ENCODE measurements at regions not wholly inside any gene's neighbourhood (a gene's known extent, or its start where the extent isn't known, plus 50 kb on each side); places are given as distances from the start of the nearest gene placed in this dataset.
"Not testable (repeated sequence)": the region's sequence is repeated elsewhere in the genome, so short reads cannot be mapped to it uniquely, and the experiment has no call there.

DNA sequence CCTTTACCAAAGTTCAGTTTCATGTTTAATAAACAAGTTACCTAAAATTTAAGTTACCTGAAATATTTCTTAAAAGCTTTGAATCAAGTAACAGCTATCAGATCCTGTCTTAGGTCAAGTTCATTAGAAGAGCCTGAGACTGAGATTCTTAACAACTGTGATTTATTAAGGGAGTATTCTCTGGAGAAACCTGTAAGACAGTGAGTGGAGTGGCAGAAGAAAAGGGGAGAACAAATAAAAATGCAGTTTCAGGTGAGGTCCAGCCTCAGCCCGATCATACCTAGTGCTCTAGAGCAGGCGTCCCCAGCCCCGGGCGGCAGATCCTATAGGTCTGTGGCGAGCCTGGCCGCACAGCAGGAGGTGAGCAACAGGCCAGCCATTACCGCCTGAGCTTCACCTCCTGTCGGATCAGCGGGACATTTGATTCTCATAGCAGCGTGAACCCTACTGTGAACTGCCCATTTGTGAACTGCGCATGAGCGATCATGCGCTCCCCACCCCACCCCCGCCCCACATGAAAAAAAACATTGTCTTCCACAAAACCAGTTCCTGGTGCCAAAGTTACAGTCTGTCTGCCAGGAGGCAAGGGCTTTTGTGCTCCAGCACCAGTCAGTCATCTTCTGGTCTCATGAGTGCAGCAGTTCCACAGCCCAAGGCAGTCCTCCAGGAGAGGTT is 59.2 kb upstream of the ADGRB3 start:
- Histone ChIP-seq H3K36me3 (ENCODE audit: insufficient read depth, low read length) (no peaks in the 10 kb centered on the region), H2AFZ (ENCODE audit: low read depth, low read length) (peak overlapping the region; percentile 44), H3K4me3 (ENCODE audit: low read length) (no peak overlapping the region), H3K4me1 (ENCODE audit: insufficient read depth, low read length) (no peaks in the 10 kb centered on the region), H3K27me3 (ENCODE audit: insufficient read depth, low read length) (no peaks in the 10 kb centered on the region), H3K9me3 (ENCODE audit: low read length) (no peaks in the 10 kb centered on the region)

DNA sequence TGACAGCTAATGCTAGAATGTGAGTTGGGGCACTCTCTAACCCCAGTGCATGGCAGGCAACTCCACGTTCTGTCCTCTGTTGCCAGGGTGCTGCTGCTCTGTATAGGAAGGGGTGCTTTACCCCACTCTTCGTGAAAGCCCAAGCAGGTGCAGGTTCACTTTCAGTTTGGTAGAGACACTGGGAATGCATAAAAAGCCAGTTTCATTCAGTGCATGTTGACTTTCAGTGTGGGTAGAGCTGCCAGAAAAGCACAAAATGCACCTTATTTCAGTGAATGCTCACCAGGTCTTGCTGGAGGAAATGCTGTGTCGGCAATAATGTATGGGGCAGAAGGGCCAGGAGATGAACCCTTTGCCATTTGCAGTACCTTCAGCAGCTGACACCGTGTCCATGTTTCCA is 62.1 kb upstream of the ADGRB3 start:
- Histone ChIP-seq H3K4me1 (ENCODE audit: insufficient read depth, low read length) (no peaks in the 10 kb centered on the region), H3K27me3 (ENCODE audit: insufficient read depth, low read length) (no peaks in the 10 kb centered on the region), H3K4me3 (ENCODE audit: low read length) (no peak overlapping the region), H2AFZ (ENCODE audit: low read depth, low read length) (no peak overlapping the region), H3K9me3 (ENCODE audit: low read length) (no peaks in the 10 kb centered on the region), H3K36me3 (ENCODE audit: insufficient read depth, low read length) (no peaks in the 10 kb centered on the region)

DNA sequence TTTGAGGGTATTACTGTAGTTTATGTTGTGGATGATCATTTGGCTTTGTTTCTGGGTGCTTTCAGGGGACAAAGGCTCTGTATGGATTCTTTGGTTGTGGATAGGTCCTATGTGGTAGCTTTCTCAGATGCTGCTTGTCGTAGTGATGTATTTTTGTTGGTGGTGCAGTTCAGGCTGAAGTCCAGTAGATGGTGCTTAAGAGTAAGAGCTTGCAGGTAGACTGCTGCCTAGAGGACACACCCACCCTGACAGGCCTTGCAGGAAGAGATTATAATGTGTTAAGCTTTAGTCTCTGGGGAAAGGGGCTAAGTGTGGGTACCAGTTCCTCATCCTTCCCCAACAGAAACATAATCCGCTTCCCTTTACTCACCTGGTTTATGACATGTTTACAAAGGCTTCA is 62.6 kb upstream of the ADGRB3 start:
- Histone ChIP-seq H3K4me1 (ENCODE audit: insufficient read depth, low read length) (no peaks in the 10 kb centered on the region), H3K4me3 (ENCODE audit: low read length) (no peak overlapping the region), H3K9me3 (ENCODE audit: low read length) (no peaks in the 10 kb centered on the region), H3K27me3 (ENCODE audit: insufficient read depth, low read length) (no peaks in the 10 kb centered on the region), H2AFZ (ENCODE audit: low read depth, low read length) (no peak overlapping the region), H3K36me3 (ENCODE audit: insufficient read depth, low read length) (no peaks in the 10 kb centered on the region)

DNA sequence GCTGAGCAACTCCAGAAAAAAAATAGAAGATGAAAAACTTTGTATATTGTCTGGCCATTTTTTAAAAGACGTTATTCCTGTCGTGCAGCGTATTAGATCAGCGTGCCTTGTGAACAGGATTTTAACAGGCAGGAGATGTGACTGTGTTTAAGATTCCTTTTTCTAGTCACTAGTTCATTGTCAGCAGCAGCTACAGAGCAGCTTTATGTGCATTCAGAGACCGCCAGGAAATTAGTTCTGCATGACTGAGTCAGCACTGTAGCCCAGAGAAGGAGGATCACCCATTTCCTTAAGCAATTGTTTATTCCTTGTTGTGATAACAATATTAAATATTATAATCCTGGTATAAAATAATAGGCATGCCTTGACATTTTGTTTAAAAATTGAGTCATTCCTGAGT is 75.4 kb upstream of the ADGRB3 start:
- Histone ChIP-seq H3K4me3 (ENCODE audit: low read length) (peak overlapping the region; percentile 35), H3K36me3 (ENCODE audit: insufficient read depth, low read length) (no peaks in the 10 kb centered on the region), H2AFZ (ENCODE audit: low read depth, low read length) (peak overlapping the region; percentile 76), H3K4me1 (ENCODE audit: insufficient read depth, low read length) (peaks cover 15% of the 10 kb centered on the region), H3K9me3 (ENCODE audit: low read length) (no peaks in the 10 kb centered on the region), H3K27me3 (ENCODE audit: insufficient read depth, low read length) (no peaks in the 10 kb centered on the region)

DNA sequence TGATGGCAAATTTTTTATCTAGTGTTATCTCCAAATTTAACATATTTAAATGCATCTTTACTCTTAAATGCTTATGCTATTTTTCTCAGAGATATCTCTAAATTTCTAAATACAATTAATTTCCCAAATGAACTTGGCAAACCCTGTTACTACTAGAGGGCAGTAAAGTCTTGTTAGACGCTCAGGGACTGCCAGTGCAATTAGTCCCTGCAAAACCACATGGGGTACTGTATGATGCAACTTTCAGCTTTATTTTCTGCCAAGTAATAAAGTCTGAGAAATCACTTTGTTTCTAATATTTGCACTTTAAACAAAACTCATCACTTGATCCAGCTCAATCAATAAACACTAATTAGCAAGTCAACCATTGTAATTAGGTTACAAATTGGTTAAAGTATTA is 76.0 kb upstream of the ADGRB3 start:
- Histone ChIP-seq H3K36me3 (ENCODE audit: insufficient read depth, low read length) (no peaks in the 10 kb centered on the region), H3K9me3 (ENCODE audit: low read length) (no peaks in the 10 kb centered on the region), H3K27me3 (ENCODE audit: insufficient read depth, low read length) (no peaks in the 10 kb centered on the region), H3K4me3 (ENCODE audit: low read length) (peak overlapping the region; percentile 35), H3K4me1 (ENCODE audit: insufficient read depth, low read length) (peaks cover 15% of the 10 kb centered on the region), H2AFZ (ENCODE audit: low read depth, low read length) (peak overlapping the region; percentile 68)

DNA sequence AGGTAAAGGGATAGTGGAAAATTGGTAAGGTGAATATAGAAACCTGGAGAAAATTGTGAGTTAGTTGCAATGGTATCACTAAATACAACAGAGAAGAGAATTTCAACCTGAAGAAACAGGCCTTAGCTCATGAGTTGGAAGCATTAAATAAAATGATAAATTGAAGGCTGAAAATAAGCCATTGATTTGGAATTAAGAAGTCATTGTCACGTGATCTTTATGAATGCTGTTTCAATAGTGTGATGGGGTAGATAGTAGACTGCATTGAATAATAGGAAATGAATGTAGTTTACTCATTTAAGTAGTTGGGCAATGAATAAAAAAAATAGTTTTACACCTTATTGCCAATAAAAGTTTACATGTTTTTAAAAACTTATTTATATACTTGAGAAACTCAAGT is 88.5 kb upstream of the ADGRB3 start:
- Histone ChIP-seq H3K4me1 (ENCODE audit: insufficient read depth, low read length) (no peaks in the 10 kb centered on the region), H3K27me3 (ENCODE audit: insufficient read depth, low read length) (no peaks in the 10 kb centered on the region), H3K36me3 (ENCODE audit: insufficient read depth, low read length) (no peaks in the 10 kb centered on the region), H3K9me3 (ENCODE audit: low read length) (peaks cover 2% of the 10 kb centered on the region), H3K4me3 (ENCODE audit: low read length) (no peak overlapping the region), H2AFZ (ENCODE audit: low read depth, low read length) (no peak overlapping the region)

DNA sequence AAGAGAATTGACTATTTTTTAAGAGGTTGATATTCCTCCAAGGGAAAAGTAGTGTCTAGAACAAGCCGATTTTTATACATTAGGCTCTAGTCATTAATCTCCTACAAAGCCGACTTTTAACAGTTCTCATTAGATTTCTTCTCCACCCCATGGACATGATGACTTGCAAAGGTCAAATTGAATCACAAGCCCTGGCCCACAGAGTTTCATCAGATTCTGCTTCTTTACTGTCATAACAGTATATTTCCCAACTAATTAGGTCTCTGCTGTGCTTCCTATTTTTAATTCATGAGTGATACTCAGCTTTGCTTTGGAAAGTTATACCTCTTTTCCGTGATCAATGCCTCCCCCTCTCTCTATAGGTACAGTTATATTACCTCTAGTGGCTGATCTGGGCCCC is 90.6 kb upstream of the ADGRB3 start:
- Histone ChIP-seq H3K4me1 (ENCODE audit: insufficient read depth, low read length) (no peaks in the 10 kb centered on the region), H3K4me3 (ENCODE audit: low read length) (no peak overlapping the region), H3K27me3 (ENCODE audit: insufficient read depth, low read length) (no peaks in the 10 kb centered on the region), H3K36me3 (ENCODE audit: insufficient read depth, low read length) (no peaks in the 10 kb centered on the region), H3K9me3 (ENCODE audit: low read length) (peaks cover 2% of the 10 kb centered on the region), H2AFZ (ENCODE audit: low read depth, low read length) (no peak overlapping the region)

DNA sequence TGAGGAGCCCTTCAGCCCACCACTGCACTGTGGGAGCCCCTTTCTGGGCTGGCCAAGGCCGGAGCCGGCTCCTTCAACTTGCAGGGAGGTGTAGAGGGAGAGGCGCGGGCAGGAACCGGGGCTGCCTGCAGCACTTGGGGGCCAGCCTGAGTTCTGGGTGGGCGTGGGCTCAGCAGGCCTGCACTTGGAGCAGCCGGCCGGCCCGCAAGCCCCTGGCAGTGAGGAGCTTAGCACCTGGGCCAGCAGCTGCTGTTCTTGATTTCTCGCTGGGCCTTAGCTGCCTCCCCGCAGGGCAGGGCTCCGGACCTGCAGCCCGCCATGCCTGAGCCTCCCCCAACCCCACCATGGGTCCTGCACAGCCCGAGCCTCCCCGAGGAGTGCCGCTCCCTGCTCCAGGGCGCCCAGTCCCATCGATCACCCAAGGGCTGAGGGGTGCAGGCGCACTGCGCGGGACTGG is 101.7 kb upstream of the ADGRB3 start:
- H3K36me3 ChIP-seq (ENCODE audit: insufficient read depth, low read length), result no peaks in the 10 kb centered on the region
- no peaks in the 10 kb centered on the region for H3K9me3 ChIP-seq (ENCODE audit: low read length)
- no peaks in the 10 kb centered on the region for H3K4me1 ChIP-seq (ENCODE audit: insufficient read depth, low read length)
- H3K4me3 ChIP-seq (ENCODE audit: low read length), result no peak overlapping the region
- H2AFZ ChIP-seq (ENCODE audit: low read depth, low read length), result no peak overlapping the region
- no peaks in the 10 kb centered on the region for H3K27me3 ChIP-seq (ENCODE audit: insufficient read depth, low read length)

DNA sequence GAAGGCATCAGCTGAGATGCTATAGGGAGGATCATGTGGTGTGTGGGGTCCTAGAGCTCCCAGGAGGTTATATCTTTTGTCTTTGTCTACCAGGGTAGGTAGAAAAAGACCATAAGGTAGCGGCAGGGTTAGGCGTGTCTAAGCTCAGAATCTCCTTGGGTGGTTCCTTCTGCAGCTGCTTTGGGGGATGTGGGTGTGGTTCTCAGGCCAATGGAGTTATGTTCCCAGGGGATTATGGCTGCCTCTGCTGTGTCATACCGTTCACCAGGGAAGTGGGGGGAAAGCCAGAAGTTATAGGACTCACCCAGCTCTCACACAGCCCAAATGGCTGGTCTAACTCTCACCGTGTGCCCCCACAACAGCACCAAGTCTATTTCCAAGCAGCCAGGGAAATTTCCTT is 107.4 kb upstream of the ADGRB3 start:
- H3K9me3 ChIP-seq (ENCODE audit: low read length), result peaks cover 3% of the 10 kb centered on the region
- no peaks in the 10 kb centered on the region for H3K27me3 ChIP-seq (ENCODE audit: insufficient read depth, low read length)
- H3K36me3 ChIP-seq (ENCODE audit: insufficient read depth, low read length), result no peaks in the 10 kb centered on the region
- H2AFZ ChIP-seq (ENCODE audit: low read depth, low read length), result no peak overlapping the region
- H3K4me1 ChIP-seq (ENCODE audit: insufficient read depth, low read length), result no peaks in the 10 kb centered on the region
- no peak overlapping the region for H3K4me3 ChIP-seq (ENCODE audit: low read length)

DNA sequence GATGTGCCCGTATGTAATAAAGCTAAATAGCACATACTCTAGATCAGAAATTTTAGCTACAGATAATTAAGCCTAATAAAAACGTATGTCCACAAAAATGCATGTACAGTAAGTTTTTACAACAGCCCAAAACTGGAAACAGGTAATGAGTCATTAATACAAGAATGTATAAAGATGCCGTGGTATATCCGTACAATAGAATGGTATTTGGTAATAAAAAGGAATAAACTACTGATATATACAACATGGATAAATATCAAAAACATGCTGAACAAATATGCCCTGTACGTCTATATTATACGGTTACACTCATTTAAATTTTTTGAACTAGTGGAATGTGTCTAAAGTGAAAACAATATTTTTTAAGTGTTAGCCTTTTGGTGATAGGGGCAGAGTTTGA is 128.2 kb upstream of the ADGRB3 start:
- no peaks in the 10 kb centered on the region for H3K36me3 ChIP-seq (ENCODE audit: insufficient read depth, low read length)
- no peaks in the 10 kb centered on the region for H3K4me1 ChIP-seq (ENCODE audit: insufficient read depth, low read length)
- no peak overlapping the region for H3K4me3 ChIP-seq (ENCODE audit: low read length)
- H3K27me3 ChIP-seq (ENCODE audit: insufficient read depth, low read length), result no peaks in the 10 kb centered on the region
- no peak overlapping the region for H2AFZ ChIP-seq (ENCODE audit: low read depth, low read length)
- no peaks in the 10 kb centered on the region for H3K9me3 ChIP-seq (ENCODE audit: low read length)

DNA sequence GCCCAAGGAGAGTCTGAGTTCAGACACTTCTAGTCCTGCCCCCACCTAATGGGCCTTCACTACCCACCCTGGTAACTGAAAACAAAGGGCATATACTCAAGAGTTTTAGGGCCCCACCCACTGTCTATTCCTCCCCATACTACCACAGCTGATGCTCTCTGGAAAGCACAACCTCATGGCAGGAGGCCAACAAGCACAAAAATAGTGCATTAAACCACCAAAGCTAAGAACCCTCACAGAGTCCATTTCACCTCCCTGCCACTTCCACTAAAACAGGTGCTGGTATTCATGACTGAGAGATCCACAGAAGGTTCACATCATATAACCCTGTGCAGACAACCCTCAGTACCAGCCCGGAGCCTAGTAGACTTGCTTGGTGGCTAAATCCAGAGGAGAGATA is 132.1 kb upstream of the ADGRB3 start:
- Histone ChIP-seq H2AFZ (ENCODE audit: low read depth, low read length) (no peak overlapping the region), H3K9me3 (ENCODE audit: low read length) (no peaks in the 10 kb centered on the region), H3K27me3 (ENCODE audit: insufficient read depth, low read length) (no peaks in the 10 kb centered on the region), H3K4me3 (ENCODE audit: low read length) (no peak overlapping the region), H3K36me3 (ENCODE audit: insufficient read depth, low read length) (no peaks in the 10 kb centered on the region), H3K4me1 (ENCODE audit: insufficient read depth, low read length) (no peaks in the 10 kb centered on the region)

DNA sequence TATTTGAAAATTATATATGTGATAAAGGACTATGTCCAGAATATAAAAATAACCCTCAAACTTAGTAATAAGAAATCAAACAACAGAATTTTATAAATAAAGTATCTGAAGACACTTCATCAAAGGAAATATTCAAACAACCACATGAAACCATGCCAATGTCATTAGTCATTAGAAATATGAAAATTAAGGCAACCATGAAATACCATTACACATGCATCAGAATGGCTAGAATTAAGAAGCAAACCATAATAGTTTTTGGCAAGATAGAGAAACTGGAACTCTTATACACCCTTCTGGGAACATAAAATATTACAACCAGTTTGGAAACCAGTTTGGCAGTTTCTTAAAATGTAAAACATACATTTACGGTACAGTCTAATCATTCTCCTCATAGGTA is 137.2 kb upstream of the ADGRB3 start:
- Histone ChIP-seq H3K4me3 (ENCODE audit: low read length) (no peak overlapping the region), H3K27me3 (ENCODE audit: insufficient read depth, low read length) (no peaks in the 10 kb centered on the region), H3K9me3 (ENCODE audit: low read length) (no peaks in the 10 kb centered on the region), H3K36me3 (ENCODE audit: insufficient read depth, low read length) (no peaks in the 10 kb centered on the region), H3K4me1 (ENCODE audit: insufficient read depth, low read length) (no peaks in the 10 kb centered on the region), H2AFZ (ENCODE audit: low read depth, low read length) (no peak overlapping the region)

DNA sequence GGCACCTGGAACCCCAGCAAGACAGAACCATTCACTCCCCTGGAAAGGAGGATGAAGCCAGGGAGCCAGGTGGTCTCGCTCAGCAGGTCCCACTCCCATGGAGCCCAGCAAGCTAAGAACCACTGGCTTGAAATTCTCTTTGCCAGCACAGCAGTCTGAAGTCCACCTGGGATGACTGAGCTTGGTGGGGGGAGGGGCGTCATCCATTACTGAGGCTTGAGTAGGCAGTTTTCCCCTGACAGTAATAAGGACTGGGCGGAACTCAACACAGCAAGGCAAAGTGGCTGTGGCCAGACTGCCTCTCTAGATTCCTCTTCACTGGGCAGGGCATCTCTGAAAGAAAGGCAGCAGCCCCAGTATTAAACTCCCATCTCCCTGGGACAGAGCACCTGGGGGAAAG is 140.2 kb upstream of the ADGRB3 start:
- H3K27me3 ChIP-seq (ENCODE audit: insufficient read depth, low read length); H3K9me3 ChIP-seq (ENCODE audit: low read length); H2AFZ ChIP-seq (ENCODE audit: low read depth, low read length); H3K4me3 ChIP-seq (ENCODE audit: low read length); H3K36me3 ChIP-seq (ENCODE audit: insufficient read depth, low read length); H3K4me1 ChIP-seq (ENCODE audit: insufficient read depth, low read length): not testable (repeated sequence)

DNA sequence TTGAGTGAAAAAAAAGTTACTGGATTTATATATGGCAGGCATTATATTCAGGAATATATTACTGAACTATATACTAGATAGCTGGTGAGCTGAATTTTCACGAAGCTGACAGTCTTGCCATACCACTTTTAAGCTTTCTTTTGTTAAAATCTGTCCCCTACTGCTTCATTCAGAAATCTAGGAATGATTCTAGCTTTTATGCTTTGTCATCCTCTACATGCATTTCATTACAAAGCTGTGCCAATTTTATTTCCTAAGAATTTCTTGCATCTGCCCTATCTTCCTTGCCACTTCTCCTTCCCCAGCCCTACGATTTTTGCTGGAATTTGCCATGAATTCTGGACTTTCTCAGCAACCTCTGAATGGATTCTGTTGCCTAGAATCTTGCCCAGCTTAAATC is 158.5 kb upstream of the ADGRB3 start:
- peaks cover 30% of the 10 kb centered on the region for H3K4me1 ChIP-seq (ENCODE audit: insufficient read depth, low read length)
- H2AFZ ChIP-seq (ENCODE audit: low read depth, low read length), result peak overlapping the region; percentile 80
- H3K9me3 ChIP-seq (ENCODE audit: low read length), result no peaks in the 10 kb centered on the region
- no peaks in the 10 kb centered on the region for H3K27me3 ChIP-seq (ENCODE audit: insufficient read depth, low read length)
- no peaks in the 10 kb centered on the region for H3K36me3 ChIP-seq (ENCODE audit: insufficient read depth, low read length)
- H3K4me3 ChIP-seq (ENCODE audit: low read length), result no peak overlapping the region
